BJ (cell line): ENCODE measurements at regions not wholly inside any gene's neighbourhood (a gene's known extent, or its start where the extent isn't known, plus 50 kb on each side); places are given as distances from the start of the nearest gene placed in this dataset.

ENCODE experiments used
- CTCF ChIA-PET: fragments of 350-600 bp; formaldehyde crosslinking; extraction: SDS; loops from one replicate; lab custom pipeline; 2021; ENCODE audit warnings: antibody characterized with exemption, inconsistent platforms; lab: Yijun Ruan, JAX
- POLR2A ChIA-PET: fragments of 300-600 bp; sonication (Branson Sonifier 250); formaldehyde crosslinking; extraction: SDS; loops from one replicate; lab custom pipeline; 2021; ENCODE audit warnings: antibody characterized with exemption; lab: Charles Lee
- DNase-seq: peaks from one replicate; pipeline ENCODE4 v3.0.0-alpha.2; 2011; ENCODE audit warnings: low read depth
- H3K27me3 ChIP-seq: 2 replicates; pipeline ENCODE4 v1.6.0; 2011; ENCODE audit warnings: low read length; ENCODE audit not compliant: control insufficient read depth, insufficient read depth
- H3K36me3 ChIP-seq: 2 replicates; pipeline ENCODE4 v1.5.1; 2011; ENCODE audit warnings: low read length; ENCODE audit not compliant: control insufficient read depth, insufficient read depth
- H3K4me3 ChIP-seq: 2 replicates; pipeline ENCODE4 v1.5.1; 2011; ENCODE audit warnings: low read depth, mild to moderate bottlenecking, control low read depth, low read length
- TF ChIP-seq, protein P1 (sequence below): IDR thresholded peaks from 2 replicates; pipeline ENCODE4 v1.5.1; 2011; ENCODE audit warnings: low read depth, mild to moderate bottlenecking, control low read depth, inconsistent platforms, low read length, moderate library complexity; ENCODE audit not compliant: insufficient read depth

DNA sequence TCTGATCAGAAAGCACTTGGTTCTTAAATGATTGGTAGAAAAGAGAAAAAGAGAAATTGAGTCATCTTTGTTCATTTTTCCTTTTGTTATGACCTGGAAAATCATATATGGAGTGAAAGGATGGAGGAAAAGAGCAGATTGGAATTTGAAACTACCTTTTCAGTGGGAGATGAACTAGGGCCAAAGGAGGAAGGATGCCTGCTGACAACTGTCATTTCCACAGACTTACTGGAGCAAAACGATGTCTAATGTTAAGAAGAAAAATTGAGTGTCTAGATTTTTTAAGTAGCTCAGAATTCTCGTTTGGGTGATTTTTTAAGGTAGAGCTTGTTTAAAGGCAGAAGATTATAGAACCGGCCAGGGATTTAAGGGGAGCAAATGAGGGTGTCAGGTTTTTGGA lies 144.6 kb upstream of the KCNIP4 start:
- POLR2A ChIA-PET, result no interaction called here
- Histone ChIP-seq H3K36me3 (no peaks in the 10 kb centered on the region), H3K4me3 (no peak overlapping the region), H3K27me3 (no peaks in the 10 kb centered on the region)
- CTCF ChIA-PET, result no interaction called here
- TF ChIP-seq, protein P1, sequence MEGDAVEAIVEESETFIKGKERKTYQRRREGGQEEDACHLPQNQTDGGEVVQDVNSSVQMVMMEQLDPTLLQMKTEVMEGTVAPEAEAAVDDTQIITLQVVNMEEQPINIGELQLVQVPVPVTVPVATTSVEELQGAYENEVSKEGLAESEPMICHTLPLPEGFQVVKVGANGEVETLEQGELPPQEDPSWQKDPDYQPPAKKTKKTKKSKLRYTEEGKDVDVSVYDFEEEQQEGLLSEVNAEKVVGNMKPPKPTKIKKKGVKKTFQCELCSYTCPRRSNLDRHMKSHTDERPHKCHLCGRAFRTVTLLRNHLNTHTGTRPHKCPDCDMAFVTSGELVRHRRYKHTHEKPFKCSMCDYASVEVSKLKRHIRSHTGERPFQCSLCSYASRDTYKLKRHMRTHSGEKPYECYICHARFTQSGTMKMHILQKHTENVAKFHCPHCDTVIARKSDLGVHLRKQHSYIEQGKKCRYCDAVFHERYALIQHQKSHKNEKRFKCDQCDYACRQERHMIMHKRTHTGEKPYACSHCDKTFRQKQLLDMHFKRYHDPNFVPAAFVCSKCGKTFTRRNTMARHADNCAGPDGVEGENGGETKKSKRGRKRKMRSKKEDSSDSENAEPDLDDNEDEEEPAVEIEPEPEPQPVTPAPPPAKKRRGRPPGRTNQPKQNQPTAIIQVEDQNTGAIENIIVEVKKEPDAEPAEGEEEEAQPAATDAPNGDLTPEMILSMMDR, result no peak
- no peak for DNase-seq

DNA sequence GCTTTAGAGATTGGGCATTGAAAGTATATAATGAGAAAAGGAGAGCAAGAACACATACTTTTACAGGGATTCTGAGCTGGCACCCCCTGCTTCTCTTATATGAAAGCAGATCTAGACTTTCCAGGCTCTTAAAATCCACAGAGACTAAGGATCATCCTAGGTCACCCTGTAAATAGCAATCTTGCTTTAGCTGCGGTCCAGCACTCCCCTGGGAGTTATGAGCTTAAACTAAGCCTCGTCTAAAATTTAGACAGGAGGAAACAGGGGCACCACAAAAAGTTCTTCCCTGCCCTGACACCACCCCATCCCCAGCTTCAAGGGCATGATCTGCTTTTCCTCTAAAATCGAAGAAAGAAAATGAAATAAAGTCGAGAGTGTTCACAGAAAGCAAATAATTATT lies 143.3 kb upstream of the KCNIP4 start:
- TF ChIP-seq, protein P1, result no peak
- Histone ChIP-seq H3K36me3 (no peaks in the 10 kb centered on the region), H3K27me3 (no peaks in the 10 kb centered on the region), H3K4me3 (no peak overlapping the region)
- CTCF ChIA-PET, result interaction anchor here (0.7 to 1.5 kb wide), 2 partner anchors 300 to 302 kb away, joined by 3 to 6 read pairs; no protein-coding TSS in a partner anchor
- POLR2A ChIA-PET, result no interaction called here
- no peak for DNase-seq

DNA sequence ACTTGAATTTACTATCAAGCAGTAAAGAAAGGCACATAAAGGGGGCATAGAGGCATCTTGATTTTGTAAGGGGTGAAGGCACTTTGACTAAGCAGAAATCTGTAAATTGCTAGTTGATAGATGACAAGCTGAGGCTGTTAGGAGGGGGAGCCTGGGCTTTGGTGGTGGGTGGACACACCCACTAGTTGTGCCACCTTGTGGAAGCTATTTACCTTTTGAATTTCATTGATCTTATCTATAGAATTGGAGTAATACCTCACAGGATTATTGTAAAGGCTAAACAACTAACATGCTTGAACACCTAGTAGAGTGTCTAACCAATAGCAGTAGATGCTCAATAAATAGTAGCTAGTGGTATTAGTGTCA lies 142.8 kb upstream of the KCNIP4 start:
- CTCF ChIA-PET, result interaction anchor here (0.9 to 1.5 kb wide), 2 partner anchors 109 to 302 kb away, joined by 3 to 6 read pairs; no protein-coding TSS in a partner anchor
- Histone ChIP-seq H3K27me3 (no peaks in the 10 kb centered on the region), H3K4me3 (no peak overlapping the region), H3K36me3 (no peaks in the 10 kb centered on the region)
- POLR2A ChIA-PET, result no interaction called here
- DNase-seq, result no peak
- TF ChIP-seq, protein P1, result no peak

DNA sequence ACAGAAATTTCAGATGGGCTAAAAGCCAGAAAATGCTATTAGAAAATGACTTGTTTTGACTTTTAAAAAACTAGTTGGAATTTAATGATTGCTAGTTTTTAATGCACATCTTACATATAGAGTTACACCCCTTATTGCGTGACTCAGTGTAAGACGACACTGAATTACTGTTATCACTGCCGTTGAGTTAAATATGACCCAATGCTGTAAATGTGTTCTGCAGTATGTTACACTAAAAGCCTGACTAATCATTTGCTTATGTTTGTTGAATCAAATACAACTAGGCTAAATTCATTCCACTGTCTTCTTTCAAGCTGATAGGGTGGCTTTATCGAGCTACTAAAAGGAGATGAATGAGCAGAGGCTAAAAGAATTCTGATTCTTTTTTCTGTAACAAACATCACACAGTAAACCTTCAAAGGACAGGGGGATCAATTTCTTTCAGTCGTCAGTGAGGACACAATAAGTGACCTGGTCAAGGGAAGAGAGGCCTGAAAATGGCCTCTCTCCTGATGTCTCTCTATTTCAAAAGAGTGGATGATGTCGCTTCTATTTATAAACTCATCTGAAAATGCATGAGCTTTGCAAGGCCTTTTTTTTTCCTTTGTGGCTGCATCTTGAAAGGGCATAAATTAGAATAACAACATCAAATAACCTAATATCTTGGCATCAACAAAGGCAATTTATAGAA lies 142.2 kb upstream of the KCNIP4 start:
- CTCF ChIA-PET, result interaction anchor here (0.9 to 1.5 kb wide), 2 partner anchors 108 to 301 kb away, joined by 3 to 6 read pairs; no protein-coding TSS in a partner anchor
- no peak overlapping the region for H3K4me3 ChIP-seq

DNA sequence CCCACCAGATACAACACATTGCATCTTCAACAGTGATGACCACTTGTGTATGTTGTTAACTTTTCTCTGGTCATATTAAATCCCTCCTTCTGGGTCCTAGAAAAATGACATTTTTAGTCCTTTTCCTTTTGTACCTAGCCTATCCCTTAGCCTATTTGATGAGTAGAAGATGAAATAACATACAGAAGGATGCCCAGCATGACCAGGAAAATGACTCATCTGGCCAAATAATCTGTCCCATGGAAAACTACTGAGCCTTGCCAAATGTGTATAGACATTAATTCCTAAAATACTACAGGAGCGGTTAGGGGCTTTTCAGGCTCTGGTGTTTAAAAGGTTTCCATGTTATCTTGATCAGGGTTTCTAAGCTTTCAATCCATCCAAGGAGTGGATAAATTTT lies 129.0 kb upstream of the KCNIP4 start:
- H3K4me3 ChIP-seq, result no peak overlapping the region

More for the DNA sequence above, 142.2 kb upstream of the KCNIP4 start:
- H3K27me3 ChIP-seq, result no peaks in the 10 kb centered on the region
- TF ChIP-seq, protein P1, result no peak
- no peak for DNase-seq
- POLR2A ChIA-PET, result no interaction called here
- no peaks in the 10 kb centered on the region for H3K36me3 ChIP-seq

More for the DNA sequence above, 129.0 kb upstream of the KCNIP4 start:
- TF ChIP-seq, protein P1, result no peak
- H3K27me3 ChIP-seq, result no peaks in the 10 kb centered on the region
- no peak for DNase-seq
- ChIA-PET POLR2A (no interaction called here), CTCF (no interaction called here)
- H3K36me3 ChIP-seq, result no peaks in the 10 kb centered on the region
